D721Med (cell line): ENCODE measurements at regions not wholly inside any gene's neighbourhood (a gene's known extent, or its start where the extent isn't known, plus 50 kb on each side); places are given as distances from the start of the nearest gene placed in this dataset.
A peak's percentile ranks its signal among the peaks of the same experiment; 100 is the strongest.

Source experiments
- DNase-seq: peaks from one replicate; pipeline ENCODE4 v3.0.0; 2011; ENCODE audit warnings: low spot score; ENCODE audit not compliant: insufficient read length
- FAIRE-seq: peaks from 2 replicates; lab custom pipeline; 2011; peaks lifted over from hg19 to GRCh38; lab: Jason Lieb, UNC
- CTCF ChIP-seq: IDR thresholded peaks from 2 replicates; pipeline ENCODE4 v1.5.1; 2012; ENCODE audit warnings: mild to moderate bottlenecking, control low read depth; ENCODE audit not compliant: insufficient read depth; ENCODE audit errors: missing control alignments

DNA sequence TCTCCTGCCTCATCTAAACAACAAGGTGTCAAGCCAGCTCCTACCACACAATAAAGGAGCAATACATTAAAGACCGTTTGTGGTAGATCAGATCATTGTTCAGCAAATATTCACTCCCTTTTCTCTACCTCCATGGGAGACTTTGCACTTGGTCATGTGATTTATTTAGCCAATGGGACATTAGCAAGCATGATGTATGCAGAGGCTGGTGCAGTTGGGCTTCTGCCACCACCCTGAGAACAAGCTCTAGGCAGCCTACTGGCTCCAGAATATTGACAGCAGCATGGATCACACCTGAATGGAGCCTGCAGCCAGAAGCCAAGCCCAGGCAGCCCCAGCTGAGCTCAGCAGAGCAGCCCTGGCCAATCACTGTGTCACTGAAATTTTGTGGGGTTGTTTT, 99.4 kb upstream of the UBE2E2 start:
- DNase-seq (no peak), FAIRE-seq (no peak)

GRCh38 chr3:23105048-23105447, 98.1 kb upstream of the UBE2E2 start:
- FAIRE-seq (peak; percentile 11), DNase-seq (no peak)
- TF ChIP-seq CTCF, result no peak

More for the DNA sequence above, 99.4 kb upstream of the UBE2E2 start:
- no peak for TF ChIP-seq CTCF

DNA sequence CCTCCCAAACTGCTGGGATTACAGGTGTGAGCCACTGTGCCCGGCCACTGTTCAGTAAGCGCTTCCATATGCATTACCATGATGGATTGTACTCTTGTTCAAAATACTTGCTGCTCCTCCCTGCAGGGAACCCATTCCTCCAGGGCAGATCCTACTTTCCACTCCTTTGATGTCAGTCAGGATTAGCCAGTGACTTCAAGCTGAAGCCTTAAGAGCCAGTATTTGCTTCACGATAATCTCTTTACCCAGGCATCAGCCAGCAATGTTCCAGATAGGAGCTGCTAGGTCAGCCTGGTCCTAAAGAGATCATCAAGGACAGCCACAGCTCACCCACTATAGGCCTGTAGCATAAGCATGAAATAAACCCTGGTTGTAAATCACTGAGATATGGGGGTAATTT, 96.5 kb upstream of the UBE2E2 start:
- TF ChIP-seq CTCF, result no peak
- DNase-seq, result peak; percentile 18
- peak; percentile 84 for FAIRE-seq

DNA sequence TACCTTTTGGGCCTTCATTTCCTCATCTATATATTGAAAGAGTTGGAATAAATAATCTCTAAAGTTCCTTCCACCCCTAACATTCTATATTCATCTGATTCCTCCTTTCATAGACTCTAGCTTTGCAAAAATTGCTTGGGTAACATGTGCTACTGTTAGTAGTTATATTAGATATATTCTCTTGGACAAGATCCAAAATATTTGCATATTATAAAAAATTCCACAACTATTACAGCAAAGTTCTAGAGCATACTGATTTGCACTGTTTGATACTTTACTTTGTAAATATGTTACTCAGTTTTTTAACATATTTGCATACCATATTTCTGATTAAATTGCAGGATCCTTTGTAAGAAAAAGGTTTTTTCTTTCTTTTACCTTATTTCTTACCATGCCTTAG, 95.9 kb upstream of the UBE2E2 start:
- TF ChIP-seq CTCF, result no peak
- DNase-seq (no peak), FAIRE-seq (no peak)

DNA sequence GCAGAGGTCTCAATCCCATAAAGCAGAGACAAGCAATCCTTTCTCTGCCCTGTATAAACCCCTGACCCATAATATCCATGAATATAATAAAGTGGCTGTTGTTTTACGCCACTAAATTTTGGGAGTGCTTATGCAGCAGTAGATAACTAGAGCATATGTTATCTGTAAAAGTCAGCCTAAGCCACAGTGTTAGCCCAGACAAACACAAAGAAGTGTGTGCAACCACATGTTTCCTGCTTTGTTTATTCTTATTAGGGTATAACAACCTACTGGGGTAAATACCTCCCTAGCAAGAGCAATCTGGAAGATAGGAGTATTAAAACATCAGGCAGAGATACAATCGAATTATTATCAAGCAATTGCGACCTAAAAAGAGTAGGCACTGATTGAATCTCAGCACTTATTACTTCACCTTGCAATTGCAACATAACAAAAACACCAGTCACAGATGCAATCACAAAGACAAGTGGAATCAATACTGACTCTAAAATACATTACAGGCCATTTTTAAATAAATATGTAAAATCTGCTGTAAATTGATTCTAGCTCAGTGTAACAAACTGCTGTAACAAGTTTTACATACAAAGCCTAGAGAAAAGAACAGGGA, 94.6 kb upstream of the UBE2E2 start:
- DNase-seq (no peak), FAIRE-seq (no peak)
- no peak for TF ChIP-seq CTCF

- no peak for FAIRE-seq
- no peak for DNase-seq
- no peak for TF ChIP-seq CTCF
Observed at GRCh38 chr3:23111286-23111685, 91.8 kb upstream of the UBE2E2 start.

- FAIRE-seq, result no peak
- no peak for TF ChIP-seq CTCF
- no peak for DNase-seq
Observed at GRCh38 chr3:23111797-23112196, 91.3 kb upstream of the UBE2E2 start.
